HCT116 (cell line): ENCODE measurements at regions not wholly inside any gene's neighbourhood (a gene's known extent, or its start where the extent isn't known, plus 50 kb on each side); places are given as distances from the start of the nearest gene placed in this dataset.

Experiments used
- ATAC-seq: fragments of 200-7000 bp; cut with Tn5 transposase; 2 replicates; pipeline ENCODE4 v1.9.1; 2020; ENCODE audit warnings: mild to moderate bottlenecking, moderate library complexity
- BruUV-seq: library from RNA; stranded (reverse); fragments of 400-500 nt; replicated peaks from 2 replicates; lab custom pipeline; 2021; lab: Mats Ljungman, UMichigan
- CTCF ChIA-PET: fragments of 300-600 bp; sonication (Branson Sonifier 250); formaldehyde crosslinking; loops from one replicate; lab custom pipeline; 2021; ENCODE audit warnings: antibody characterized with exemption; lab: Charles Lee
- POLR2A ChIA-PET: fragments of 300-600, 350-600 bp; sonication (Branson Sonifier 250); formaldehyde crosslinking; loops from one replicate; lab custom pipeline; 2021; ENCODE audit warnings: antibody characterized with exemption; lab: Charles Lee
- RAD21 ChIA-PET, 2 experiments: fragments of 300-600 bp; sonication (Branson Sonifier 250); formaldehyde crosslinking; loops; one replicate each; lab custom pipeline; 2023; ENCODE audit warnings: low total read pairs in 2 of 2; ENCODE audit not compliant: uncharacterized antibody in 2 of 2, unreplicated experiment in 2 of 2, low non-redundant PET in 1 of 2; lab: Charles Lee
- DNase-seq: peaks from one replicate; pipeline ENCODE4 v3.0.0-alpha.2; 2010; ENCODE audit warnings: low read depth, low spot score
- H2AFZ ChIP-seq: fragments of 200-600 bp; shearing (Covaris generic), sonication (generic); 2 replicates; pipeline ENCODE4 v1.6.1; 2017; ENCODE audit warnings: low read depth, mixed run types, mixed read lengths, antibody characterized with exemption, low read length; ENCODE audit not compliant: poor library complexity, severe bottlenecking
- H3K27ac ChIP-seq: 2 replicates; pipeline ENCODE4 v1.5.1; 2012; ENCODE audit warnings: low read depth, low read length
- H3K27me3 ChIP-seq: fragments of 200-600 bp; sonication (generic); 2 replicates; pipeline ENCODE4 v1.6.1; 2016; ENCODE audit warnings: mixed run types, low read length, mixed read lengths; ENCODE audit not compliant: insufficient read depth
- H3K36me3 ChIP-seq, 2 experiments: fragments of 200-500 bp in 1 of 2; fragments of 200-600 bp in 1 of 2; sonication (Bioruptor generic) in 1 of 2; sonication (generic) in 1 of 2; 2 replicates each; pipeline versions ENCODE4 v1.5.1 to v1.6.1; 2014 to 2016; ENCODE audit warnings: low read length in 2 of 2, inconsistent platforms in 1 of 2, mixed read lengths in 1 of 2, mixed run types in 1 of 2; ENCODE audit not compliant: insufficient read depth in 2 of 2, control insufficient read depth in 1 of 2
- H3K4me1 ChIP-seq, 2 experiments: fragments of 200-600 bp in 1 of 2; sonication (generic) in 1 of 2; 2 replicates each; pipeline versions ENCODE4 v1.5.1 to v1.6.1; 2012 to 2017; ENCODE audit warnings: low read length in 2 of 2, inconsistent platforms in 1 of 2, mild to moderate bottlenecking in 1 of 2, mixed read lengths in 1 of 2, mixed run types in 1 of 2, moderate library complexity in 1 of 2; ENCODE audit not compliant: insufficient read depth in 2 of 2, control insufficient read depth in 1 of 2
- H3K4me2 ChIP-seq: fragments of 200-600 bp; sonication (generic); 2 replicates; pipeline ENCODE4 v1.6.1; 2017; ENCODE audit warnings: mixed run types, low read length, mixed read lengths
- H3K4me3 ChIP-seq, 2 experiments: fragments of 200-600 bp in 1 of 2; sonication (generic) in 1 of 2; replicated peaks in 1 of 2; 2 replicates each; pipeline ENCODE4 v1.5.1; 2011 to 2016; ENCODE audit warnings: low read length in 2 of 2, control low read depth in 1 of 2, low read depth in 1 of 2, mild to moderate bottlenecking in 1 of 2, mixed read lengths in 1 of 2, mixed run types in 1 of 2
- H3K79me2 ChIP-seq: fragments of 200-600 bp; sonication (generic); 2 replicates; pipeline ENCODE4 v1.6.1; 2017; ENCODE audit warnings: mild to moderate bottlenecking, mixed run types, low read length, moderate library complexity, mixed read lengths; ENCODE audit not compliant: insufficient read depth
- H3K9ac ChIP-seq: fragments of 200-600 bp; sonication (generic); 2 replicates; pipeline ENCODE4 v1.6.1; 2016; ENCODE audit warnings: low read length, mixed read lengths
- H3K9me2 ChIP-seq: fragments of 200-600 bp; sonication (generic), shearing (Covaris generic); 2 replicates; pipeline ENCODE4 v1.6.1; 2017; ENCODE audit warnings: mixed run types, mild to moderate bottlenecking, moderate library complexity; ENCODE audit not compliant: insufficient read depth
- H3K9me3 ChIP-seq, 2 experiments: fragments of 200-500 bp in 1 of 2; fragments of 200-600 bp in 1 of 2; sonication (Bioruptor generic) in 1 of 2; sonication (generic) in 1 of 2; 2 replicates each; pipeline ENCODE4 v1.6.1; 2014 to 2017; ENCODE audit warnings: low read length in 2 of 2, mixed read lengths in 2 of 2, inconsistent platforms in 1 of 2, low read depth in 1 of 2, mild to moderate bottlenecking in 1 of 2, mixed run types in 1 of 2, moderate library complexity in 1 of 2; ENCODE audit not compliant: control insufficient read depth in 1 of 2, insufficient read depth in 1 of 2
- H4K20me1 ChIP-seq: fragments of 200-600 bp; sonication (generic), shearing (Covaris generic); 2 replicates; pipeline ENCODE4 v1.6.1; 2017; ENCODE audit warnings: mixed run types, mild to moderate bottlenecking, moderate library complexity; ENCODE audit not compliant: insufficient read depth
- CBX3 ChIP-seq: IDR thresholded peaks from 2 replicates; pipeline ENCODE4 v1.6.1; 2012; ENCODE audit warnings: low read depth
- CEBPB ChIP-seq: IDR thresholded peaks from 2 replicates; pipeline ENCODE4 v1.6.1; 2012; ENCODE audit warnings: low read depth
- ELF1 ChIP-seq: IDR thresholded peaks from 2 replicates; pipeline ENCODE4 v1.6.1; 2012; ENCODE audit warnings: low read depth, borderline replicate concordance
- EZH2phosphoT487 ChIP-seq: fragments of 200-600 bp; IDR thresholded peaks from 2 replicates; pipeline ENCODE4 v1.6.1; 2018; ENCODE audit warnings: antibody characterized with exemption, borderline replicate concordance
- JUND ChIP-seq: IDR thresholded peaks from 2 replicates; pipeline ENCODE4 v1.6.1; 2012
- POLR2AphosphoS5 ChIP-seq: IDR thresholded peaks from 2 replicates; pipeline ENCODE4 v1.6.1; 2011; ENCODE audit warnings: mild to moderate bottlenecking, low read depth, low read length, moderate library complexity
- RAD21 ChIP-seq: IDR thresholded peaks from 2 replicates; pipeline ENCODE4 v1.6.1; 2012; ENCODE audit warnings: low read depth, mild to moderate bottlenecking
- SIN3A ChIP-seq: IDR thresholded peaks from 2 replicates; pipeline ENCODE4 v1.6.1; 2012; ENCODE audit warnings: low read depth
- ZNF274 ChIP-seq: fragments of 200-500 bp; sonication (Bioruptor generic); IDR thresholded peaks from 2 replicates; pipeline ENCODE4 v1.6.1; 2014; ENCODE audit warnings: mild to moderate bottlenecking, low read depth, low read length, inconsistent platforms
- intact Hi-C: fragments of 100-400 bp; cut with micrococcal nuclease; formaldehyde crosslinking; loops from 2 replicates; pipeline ENCODE4 v1.10.0; 2022
- TF ChIP-seq, protein P1 (sequence below), 3 experiments: fragments of 200-600 bp in 1 of 3; sonication (generic) in 1 of 3; IDR thresholded peaks in 2 of 3; conservative IDR thresholded peaks in 1 of 3; 2 replicates each; pipeline ENCODE4 v1.5.1; 2012 to 2017; ENCODE audit warnings: low read depth in 2 of 3, low read length in 2 of 3, antibody characterized with exemption in 1 of 3, borderline replicate concordance in 1 of 3, control low read depth in 1 of 3, mild to moderate bottlenecking in 1 of 3, mixed read lengths in 1 of 3, mixed run types in 1 of 3, moderate library complexity in 1 of 3; ENCODE audit not compliant: insufficient read depth in 1 of 3

DNA sequence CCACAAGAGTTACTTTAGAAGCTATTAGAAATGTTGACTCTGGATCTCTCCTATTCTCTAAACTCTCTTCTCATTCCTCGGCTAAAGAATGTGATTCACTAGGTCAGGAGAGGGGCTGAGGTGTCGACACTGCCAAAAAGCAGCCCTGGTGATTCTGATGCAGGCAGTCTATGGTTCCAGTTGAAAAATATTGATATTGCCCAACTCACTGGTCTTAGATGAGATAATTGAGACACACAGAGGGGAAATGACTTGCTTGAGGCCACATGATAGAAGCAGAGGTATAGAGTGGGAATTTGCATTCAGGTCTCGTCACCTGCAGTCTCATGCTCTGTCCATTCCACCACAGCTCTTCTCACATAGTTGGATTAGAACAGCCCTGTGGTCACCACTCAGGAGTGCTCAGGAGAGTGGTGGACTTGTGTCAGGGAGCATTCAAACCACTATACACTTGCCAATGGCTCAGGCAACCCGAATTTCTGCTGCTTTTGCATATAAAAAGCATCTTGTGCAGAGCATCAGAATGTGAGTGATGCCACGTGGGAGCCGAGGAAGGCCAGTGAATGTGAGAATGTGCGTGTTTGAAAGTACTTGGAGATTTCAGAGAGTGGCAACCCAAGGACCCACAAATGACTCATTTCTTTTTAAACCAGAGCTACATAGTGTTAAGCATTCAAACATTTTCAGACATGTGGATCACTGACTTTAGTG is 65.1 kb upstream of the CTLA4 start:
- POLR2A ChIA-PET: no interaction called here
- H3K79me2 ChIP-seq: no peaks in the 10 kb centered on the region
- H2AFZ ChIP-seq: no peak overlapping the region
- TF ChIP-seq JUND: no peak
- no peak for TF ChIP-seq CBX3
- TF ChIP-seq POLR2AphosphoS5: no peak
- no peak for TF ChIP-seq RAD21
- TF ChIP-seq, protein P1, sequence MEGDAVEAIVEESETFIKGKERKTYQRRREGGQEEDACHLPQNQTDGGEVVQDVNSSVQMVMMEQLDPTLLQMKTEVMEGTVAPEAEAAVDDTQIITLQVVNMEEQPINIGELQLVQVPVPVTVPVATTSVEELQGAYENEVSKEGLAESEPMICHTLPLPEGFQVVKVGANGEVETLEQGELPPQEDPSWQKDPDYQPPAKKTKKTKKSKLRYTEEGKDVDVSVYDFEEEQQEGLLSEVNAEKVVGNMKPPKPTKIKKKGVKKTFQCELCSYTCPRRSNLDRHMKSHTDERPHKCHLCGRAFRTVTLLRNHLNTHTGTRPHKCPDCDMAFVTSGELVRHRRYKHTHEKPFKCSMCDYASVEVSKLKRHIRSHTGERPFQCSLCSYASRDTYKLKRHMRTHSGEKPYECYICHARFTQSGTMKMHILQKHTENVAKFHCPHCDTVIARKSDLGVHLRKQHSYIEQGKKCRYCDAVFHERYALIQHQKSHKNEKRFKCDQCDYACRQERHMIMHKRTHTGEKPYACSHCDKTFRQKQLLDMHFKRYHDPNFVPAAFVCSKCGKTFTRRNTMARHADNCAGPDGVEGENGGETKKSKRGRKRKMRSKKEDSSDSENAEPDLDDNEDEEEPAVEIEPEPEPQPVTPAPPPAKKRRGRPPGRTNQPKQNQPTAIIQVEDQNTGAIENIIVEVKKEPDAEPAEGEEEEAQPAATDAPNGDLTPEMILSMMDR (IDR thresholded peaks at IDR 0.05 in 2 of 3, conservative IDR thresholded peaks at IDR 0.05 in 1 of 3; ENCODE audit: borderline replicate concordance in 1 of 3, insufficient read depth in 1 of 3, low read depth in 2 of 3, low read length in 2 of 3): no peak
- TF ChIP-seq CEBPB: no peak
- no peak for TF ChIP-seq EZH2phosphoT487
- TF ChIP-seq ELF1: no peak
- TF ChIP-seq ZNF274: no peak
- no peak for TF ChIP-seq SIN3A
- no peak overlapping the region for H3K27ac ChIP-seq
- H3K4me2 ChIP-seq: no peak overlapping the region
- no peaks in the 10 kb centered on the region for H3K4me1 ChIP-seq
- H3K9me2 ChIP-seq: no peaks in the 10 kb centered on the region
- CTCF ChIA-PET: no interaction called here
- H3K27me3 ChIP-seq: no peaks in the 10 kb centered on the region
- H3K9ac ChIP-seq: no peak overlapping the region
- H4K20me1 ChIP-seq: no peaks in the 10 kb centered on the region
- no peak overlapping the region for H3K4me3 ChIP-seq
- H3K9me3 ChIP-seq: no peaks in the 10 kb centered on the region; a peak in 1 of 4 replicates
- intact Hi-C loops: no loop called here
- RAD21 ChIA-PET: no interaction called here
- no peaks in the 10 kb centered on the region for H3K36me3 ChIP-seq
- DNase-seq (no peak), ATAC-seq (no peak)
- BruUV-seq: no TSS peak
